HCT116 (cell line): ENCODE measurements at regions not wholly inside any gene's neighbourhood (a gene's known extent, or its start where the extent isn't known, plus 50 kb on each side); places are given as distances from the start of the nearest gene placed in this dataset.

Experiments used
- ATAC-seq: fragments of 200-7000 bp; cut with Tn5 transposase; 2 replicates; pipeline ENCODE4 v1.9.1; 2020; ENCODE audit warnings: mild to moderate bottlenecking, moderate library complexity
- BruUV-seq: library from RNA; stranded (reverse); fragments of 400-500 nt; replicated peaks from 2 replicates; lab custom pipeline; 2021; lab: Mats Ljungman, UMichigan
- CTCF ChIA-PET: fragments of 300-600 bp; sonication (Branson Sonifier 250); formaldehyde crosslinking; loops from one replicate; lab custom pipeline; 2021; ENCODE audit warnings: antibody characterized with exemption; lab: Charles Lee
- POLR2A ChIA-PET: fragments of 300-600, 350-600 bp; sonication (Branson Sonifier 250); formaldehyde crosslinking; loops from one replicate; lab custom pipeline; 2021; ENCODE audit warnings: antibody characterized with exemption; lab: Charles Lee
- RAD21 ChIA-PET, 2 experiments: fragments of 300-600 bp; sonication (Branson Sonifier 250); formaldehyde crosslinking; loops; one replicate each; lab custom pipeline; 2023; ENCODE audit warnings: low total read pairs in 2 of 2; ENCODE audit not compliant: uncharacterized antibody in 2 of 2, unreplicated experiment in 2 of 2, low non-redundant PET in 1 of 2; lab: Charles Lee
- DNase-seq: peaks from one replicate; pipeline ENCODE4 v3.0.0-alpha.2; 2010; ENCODE audit warnings: low read depth, low spot score
- H2AFZ ChIP-seq: fragments of 200-600 bp; shearing (Covaris generic), sonication (generic); 2 replicates; pipeline ENCODE4 v1.6.1; 2017; ENCODE audit warnings: low read depth, mixed run types, mixed read lengths, antibody characterized with exemption, low read length; ENCODE audit not compliant: poor library complexity, severe bottlenecking
- H3K27ac ChIP-seq: 2 replicates; pipeline ENCODE4 v1.5.1; 2012; ENCODE audit warnings: low read depth, low read length
- H3K27me3 ChIP-seq: fragments of 200-600 bp; sonication (generic); 2 replicates; pipeline ENCODE4 v1.6.1; 2016; ENCODE audit warnings: mixed run types, low read length, mixed read lengths; ENCODE audit not compliant: insufficient read depth
- H3K36me3 ChIP-seq, 2 experiments: fragments of 200-500 bp in 1 of 2; fragments of 200-600 bp in 1 of 2; sonication (Bioruptor generic) in 1 of 2; sonication (generic) in 1 of 2; 2 replicates each; pipeline versions ENCODE4 v1.5.1 to v1.6.1; 2014 to 2016; ENCODE audit warnings: low read length in 2 of 2, inconsistent platforms in 1 of 2, mixed read lengths in 1 of 2, mixed run types in 1 of 2; ENCODE audit not compliant: insufficient read depth in 2 of 2, control insufficient read depth in 1 of 2
- H3K4me1 ChIP-seq, 2 experiments: fragments of 200-600 bp in 1 of 2; sonication (generic) in 1 of 2; 2 replicates each; pipeline versions ENCODE4 v1.5.1 to v1.6.1; 2012 to 2017; ENCODE audit warnings: low read length in 2 of 2, inconsistent platforms in 1 of 2, mild to moderate bottlenecking in 1 of 2, mixed read lengths in 1 of 2, mixed run types in 1 of 2, moderate library complexity in 1 of 2; ENCODE audit not compliant: insufficient read depth in 2 of 2, control insufficient read depth in 1 of 2
- H3K4me2 ChIP-seq: fragments of 200-600 bp; sonication (generic); 2 replicates; pipeline ENCODE4 v1.6.1; 2017; ENCODE audit warnings: mixed run types, low read length, mixed read lengths
- H3K4me3 ChIP-seq, 2 experiments: fragments of 200-600 bp in 1 of 2; sonication (generic) in 1 of 2; replicated peaks in 1 of 2; 2 replicates each; pipeline ENCODE4 v1.5.1; 2011 to 2016; ENCODE audit warnings: low read length in 2 of 2, control low read depth in 1 of 2, low read depth in 1 of 2, mild to moderate bottlenecking in 1 of 2, mixed read lengths in 1 of 2, mixed run types in 1 of 2
- H3K79me2 ChIP-seq: fragments of 200-600 bp; sonication (generic); 2 replicates; pipeline ENCODE4 v1.6.1; 2017; ENCODE audit warnings: mild to moderate bottlenecking, mixed run types, low read length, moderate library complexity, mixed read lengths; ENCODE audit not compliant: insufficient read depth
- H3K9ac ChIP-seq: fragments of 200-600 bp; sonication (generic); 2 replicates; pipeline ENCODE4 v1.6.1; 2016; ENCODE audit warnings: low read length, mixed read lengths
- H3K9me2 ChIP-seq: fragments of 200-600 bp; sonication (generic), shearing (Covaris generic); 2 replicates; pipeline ENCODE4 v1.6.1; 2017; ENCODE audit warnings: mixed run types, mild to moderate bottlenecking, moderate library complexity; ENCODE audit not compliant: insufficient read depth
- H3K9me3 ChIP-seq, 2 experiments: fragments of 200-500 bp in 1 of 2; fragments of 200-600 bp in 1 of 2; sonication (Bioruptor generic) in 1 of 2; sonication (generic) in 1 of 2; 2 replicates each; pipeline ENCODE4 v1.6.1; 2014 to 2017; ENCODE audit warnings: low read length in 2 of 2, mixed read lengths in 2 of 2, inconsistent platforms in 1 of 2, low read depth in 1 of 2, mild to moderate bottlenecking in 1 of 2, mixed run types in 1 of 2, moderate library complexity in 1 of 2; ENCODE audit not compliant: control insufficient read depth in 1 of 2, insufficient read depth in 1 of 2
- H4K20me1 ChIP-seq: fragments of 200-600 bp; sonication (generic), shearing (Covaris generic); 2 replicates; pipeline ENCODE4 v1.6.1; 2017; ENCODE audit warnings: mixed run types, mild to moderate bottlenecking, moderate library complexity; ENCODE audit not compliant: insufficient read depth
- CEBPB ChIP-seq: IDR thresholded peaks from 2 replicates; pipeline ENCODE4 v1.6.1; 2012; ENCODE audit warnings: low read depth
- EGR1 ChIP-seq: IDR thresholded peaks from 2 replicates; pipeline ENCODE4 v1.6.1; 2012; ENCODE audit warnings: low read depth
- ELF1 ChIP-seq: IDR thresholded peaks from 2 replicates; pipeline ENCODE4 v1.6.1; 2012; ENCODE audit warnings: low read depth, borderline replicate concordance
- EZH2phosphoT487 ChIP-seq: fragments of 200-600 bp; IDR thresholded peaks from 2 replicates; pipeline ENCODE4 v1.6.1; 2018; ENCODE audit warnings: antibody characterized with exemption, borderline replicate concordance
- FOSL1 ChIP-seq: IDR thresholded peaks from 2 replicates; pipeline ENCODE4 v1.6.1; 2012; ENCODE audit warnings: low read depth
- JUND ChIP-seq: IDR thresholded peaks from 2 replicates; pipeline ENCODE4 v1.6.1; 2012
- POLR2A ChIP-seq: IDR thresholded peaks from 2 replicates; pipeline ENCODE4 v1.7.0; 2011; ENCODE audit warnings: borderline replicate concordance; ENCODE audit not compliant: insufficient read depth, insufficient read length; ENCODE audit errors: extremely low read depth
- RAD21 ChIP-seq: IDR thresholded peaks from 2 replicates; pipeline ENCODE4 v1.6.1; 2012; ENCODE audit warnings: low read depth, mild to moderate bottlenecking
- REST ChIP-seq: IDR thresholded peaks from 2 replicates; pipeline ENCODE4 v1.6.1; 2012; ENCODE audit warnings: low read depth
- SIN3A ChIP-seq: IDR thresholded peaks from 2 replicates; pipeline ENCODE4 v1.6.1; 2012; ENCODE audit warnings: low read depth
- SP1 ChIP-seq: IDR thresholded peaks from 2 replicates; pipeline ENCODE4 v1.6.1; 2012; ENCODE audit warnings: low read depth
- SRF ChIP-seq: IDR thresholded peaks from 2 replicates; pipeline ENCODE4 v1.6.1; 2012; ENCODE audit warnings: low read depth
- ZBTB33 ChIP-seq: IDR thresholded peaks from 2 replicates; pipeline ENCODE4 v1.6.1; 2011; ENCODE audit warnings: mild to moderate bottlenecking, low read length, moderate library complexity; ENCODE audit not compliant: insufficient replicate concordance; ENCODE audit errors: extremely low read depth
- ZFX ChIP-seq: fragments of 450-650 bp; IDR thresholded peaks from 2 replicates; pipeline ENCODE4 v1.6.1; 2017
- ZNF274 ChIP-seq: fragments of 200-500 bp; sonication (Bioruptor generic); IDR thresholded peaks from 2 replicates; pipeline ENCODE4 v1.6.1; 2014; ENCODE audit warnings: mild to moderate bottlenecking, low read depth, low read length, inconsistent platforms
- intact Hi-C: fragments of 100-400 bp; cut with micrococcal nuclease; formaldehyde crosslinking; loops from 2 replicates; pipeline ENCODE4 v1.10.0; 2022
- TF ChIP-seq, protein P1 (sequence below): IDR thresholded peaks from 2 replicates; pipeline ENCODE4 v1.6.1; 2012

GRCh38 chr7:52779004-52779403 is 256.4 kb upstream of the POM121L12 start:
- Histone ChIP-seq H3K4me3 (no peak overlapping the region), H3K4me1 (no peaks in the 10 kb centered on the region), H3K9ac (no peak overlapping the region)
- TF ChIP-seq POLR2A (no peak), REST (no peak), FOSL1 (no peak), SRF (no peak), JUND (no peak), SP1 (no peak), CEBPB (no peak)
- TF ChIP-seq, all 23 proteins: peak for 0
- H4K20me1 ChIP-seq: no peaks in the 10 kb centered on the region
- ChIA-PET POLR2A (no interaction called here), CTCF (no interaction called here), RAD21 (no interaction called here)
- H3K27ac ChIP-seq: no peak overlapping the region
- no peaks in the 10 kb centered on the region for H3K79me2 ChIP-seq
- no peaks in the 10 kb centered on the region for H3K36me3 ChIP-seq
- BruUV-seq: no TSS peak
- intact Hi-C loops: no loop called here
- H3K4me2 ChIP-seq: no peak overlapping the region
- no peak overlapping the region for H2AFZ ChIP-seq
- H3K9me3 ChIP-seq: peaks cover 13 to 18% of the 10 kb centered on the region in 2 experiments; a peak in 3 of 4 replicates
- no peaks in the 10 kb centered on the region for H3K9me2 ChIP-seq
- no peaks in the 10 kb centered on the region for H3K27me3 ChIP-seq
- DNase-seq (no peak), ATAC-seq (no peak)

DNA sequence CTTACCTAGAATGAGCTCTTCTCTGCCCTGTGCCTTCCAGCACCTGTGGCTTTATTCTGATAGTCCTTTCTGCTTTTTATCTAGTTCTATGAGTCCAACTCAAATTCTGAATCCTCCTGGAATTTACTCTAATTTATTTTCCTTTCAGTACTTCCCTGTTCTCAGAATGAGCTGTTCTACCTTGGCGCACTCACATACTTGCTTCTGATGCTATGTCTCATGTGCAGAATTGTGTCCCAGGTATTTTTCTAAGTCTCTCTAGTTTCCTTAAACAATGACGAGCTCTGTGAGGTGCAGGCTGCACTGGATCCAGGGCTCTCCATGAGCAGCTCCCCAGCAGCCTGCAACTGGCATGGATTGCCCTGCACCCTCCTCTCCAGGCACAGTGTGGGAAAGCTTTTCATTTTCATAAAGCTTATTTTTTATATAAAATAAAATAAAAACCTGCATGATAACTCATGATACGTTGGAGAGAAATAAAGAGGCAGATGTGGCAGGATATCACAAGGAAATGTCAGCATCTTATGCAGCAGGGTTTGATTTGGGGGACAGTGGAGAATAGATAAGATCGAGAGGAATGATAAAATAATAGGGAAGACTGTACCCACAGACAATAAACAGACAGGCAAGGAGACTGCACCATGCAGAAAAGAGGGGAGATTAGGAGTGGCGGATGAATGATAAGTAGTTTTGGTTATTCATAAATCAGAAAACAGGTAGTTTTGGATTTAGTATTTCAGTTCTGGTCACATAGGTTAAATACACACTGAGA is 258.2 kb upstream of the POM121L12 start:
- H3K4me2 ChIP-seq: no peak overlapping the region
- POLR2A ChIA-PET: no interaction called here
- no peak overlapping the region for H2AFZ ChIP-seq
- intact Hi-C loops: no loop called here
- no peak overlapping the region for H3K4me3 ChIP-seq
- no peak for ATAC-seq
- H3K27ac ChIP-seq: no peak overlapping the region
- H3K9me3 ChIP-seq: peaks cover 13 to 18% of the 10 kb centered on the region in 2 experiments; a peak in 3 of 4 replicates
- no peaks in the 10 kb centered on the region for H3K4me1 ChIP-seq
- H3K79me2 ChIP-seq: no peaks in the 10 kb centered on the region
- H3K9me2 ChIP-seq: no peaks in the 10 kb centered on the region
- no peaks in the 10 kb centered on the region for H4K20me1 ChIP-seq
- CTCF ChIA-PET: no interaction called here
- BruUV-seq: no TSS peak
- RAD21 ChIA-PET: no interaction called here
- no peaks in the 10 kb centered on the region for H3K36me3 ChIP-seq
- H3K9ac ChIP-seq: no peak overlapping the region
- no peaks in the 10 kb centered on the region for H3K27me3 ChIP-seq
- DNase-seq: no peak
- TF ChIP-seq RAD21 (no peak), ZFX (no peak), EZH2phosphoT487 (no peak), EGR1 (no peak), ZNF274 (no peak), CEBPB (no peak), ZBTB33 (no peak), POLR2A (no peak), SP1 (no peak), SIN3A (no peak), ELF1 (no peak), JUND (no peak), SRF (no peak), FOSL1 (no peak)
- TF ChIP-seq, protein P1, sequence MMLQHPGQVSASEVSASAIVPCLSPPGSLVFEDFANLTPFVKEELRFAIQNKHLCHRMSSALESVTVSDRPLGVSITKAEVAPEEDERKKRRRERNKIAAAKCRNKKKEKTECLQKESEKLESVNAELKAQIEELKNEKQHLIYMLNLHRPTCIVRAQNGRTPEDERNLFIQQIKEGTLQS: no peak
